ENCODE measurements at regions not wholly inside any gene's neighbourhood (a gene's known extent, or its start where the extent isn't known, plus 50 kb on each side); places are given as distances from the start of the nearest gene placed in this dataset.

DNA sequence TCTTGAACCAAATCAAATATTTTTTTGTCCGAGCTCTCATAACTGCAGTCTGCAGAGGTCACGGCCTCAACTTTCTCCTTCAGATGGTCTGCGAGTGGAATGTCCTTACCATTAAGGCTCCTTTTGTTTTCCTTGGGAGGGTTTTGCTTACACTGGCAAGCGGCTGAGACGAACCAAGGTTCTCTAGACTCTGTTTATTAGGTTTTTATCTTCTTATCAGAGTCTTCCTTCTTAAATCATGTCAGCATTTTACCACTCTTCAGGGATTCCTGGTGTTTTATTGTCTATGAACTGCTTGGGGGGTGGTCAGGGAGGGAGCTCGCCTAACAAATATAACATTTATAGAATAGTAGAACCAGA, 773.7 kb upstream of the NR2F2 start:
- TF ChIP-seq CTCF (IDR thresholded peaks at IDR 0.05; ENCODE audit: borderline replicate concordance, extremely low read depth, low read length, poor library complexity, severe bottlenecking) (no peak), EZH2 (IDR thresholded peaks at IDR 0.05; ENCODE audit: borderline replicate concordance, low read depth, low read length, severe bottlenecking) (no peak)
